ENCODE measurements at regions not wholly inside any gene's neighbourhood (a gene's known extent, or its start where the extent isn't known, plus 50 kb on each side); places are given as distances from the start of the nearest gene placed in this dataset.
"Not testable (repeated sequence)": the region's sequence is repeated elsewhere in the genome, so short reads cannot be mapped to it uniquely, and the experiment has no call there.

DNA sequence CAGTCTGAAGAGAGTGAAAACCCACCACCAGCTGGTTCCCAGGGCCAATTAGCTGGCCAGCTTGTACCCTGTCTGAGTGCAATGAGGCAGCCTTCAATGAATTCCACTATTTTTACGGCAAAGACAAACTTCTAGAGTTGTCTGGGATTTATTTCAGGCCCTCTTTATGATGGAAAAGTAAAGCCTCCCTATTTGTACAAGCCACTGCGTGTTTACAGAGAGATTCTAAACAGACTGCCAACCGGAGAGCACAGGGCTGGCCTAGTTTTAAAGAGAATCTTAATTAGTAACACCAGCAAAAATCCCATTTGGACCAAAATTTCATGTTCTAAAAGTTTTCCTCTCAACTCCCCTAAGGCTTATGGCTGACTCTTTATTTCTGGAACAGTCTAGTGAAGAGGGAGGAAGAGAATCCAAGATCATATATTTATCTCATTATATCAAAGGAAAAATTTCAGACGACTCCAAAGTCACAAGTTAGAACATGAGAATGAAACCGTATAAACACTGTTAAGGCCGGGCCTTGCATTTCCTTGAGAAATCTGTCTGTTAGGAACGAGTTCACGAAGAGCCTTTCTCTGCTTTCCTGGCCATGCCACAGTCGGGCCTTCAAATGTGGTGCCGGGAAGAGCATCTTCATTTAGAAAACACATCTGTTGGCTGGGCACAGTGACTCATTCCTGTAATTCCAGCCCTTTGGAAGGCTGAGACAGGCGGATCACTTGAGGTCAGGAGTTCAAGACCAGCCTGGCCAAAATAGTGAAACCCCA, 724.6 kb upstream of the NRP1 start:
- DNase-seq, result no peak

DNA sequence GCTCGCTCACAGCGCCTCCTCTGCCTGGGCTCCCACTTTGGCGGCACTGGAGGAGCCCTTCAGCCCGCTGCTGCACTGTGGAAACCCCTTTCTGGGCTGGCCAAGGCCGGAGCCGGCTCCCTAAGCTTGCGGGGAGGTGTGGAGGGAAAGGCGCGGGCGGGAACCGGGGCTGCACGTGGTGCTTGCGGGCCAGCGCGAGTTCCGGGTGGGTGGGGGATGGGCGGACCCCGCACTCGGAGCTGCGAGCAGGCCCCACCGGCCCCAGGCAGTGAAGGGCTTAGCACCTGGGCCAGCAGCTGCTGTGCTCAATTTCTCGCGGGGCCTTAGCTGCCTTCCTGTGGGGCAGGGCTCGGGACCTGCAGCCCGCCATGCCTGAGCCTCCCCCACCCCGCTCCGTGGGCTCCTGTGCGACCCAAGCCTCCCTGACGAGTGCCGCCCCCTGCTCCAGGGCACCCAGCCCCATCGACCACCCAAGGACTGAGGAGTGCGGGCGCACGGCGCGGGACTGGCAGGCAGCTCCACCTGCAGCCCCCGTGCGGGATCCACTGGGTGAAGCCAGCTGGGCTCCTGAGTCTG, 721.0 kb upstream of the NRP1 start:
- not testable (repeated sequence) for DNase-seq

DNA sequence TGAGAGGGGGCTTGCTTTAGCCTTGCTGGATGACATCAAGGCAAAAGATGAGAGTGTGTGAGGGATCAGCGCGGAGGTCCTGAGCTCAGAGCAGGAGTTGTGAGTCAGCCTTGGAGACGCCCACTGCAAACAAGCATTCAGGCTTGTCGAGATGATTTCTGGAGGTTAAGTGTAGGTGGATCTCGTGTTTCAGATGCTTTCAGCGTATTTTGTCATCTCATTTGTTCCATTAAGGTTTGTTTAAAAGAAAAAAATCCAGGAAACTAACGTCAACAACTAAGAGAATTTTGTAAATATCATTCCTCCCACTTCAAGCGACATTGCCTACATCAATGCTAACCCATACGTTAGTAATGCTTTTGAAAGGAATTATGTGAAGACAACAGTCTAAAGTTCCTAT, 715.4 kb upstream of the NRP1 start:
- peak; percentile 41 for DNase-seq

DNA sequence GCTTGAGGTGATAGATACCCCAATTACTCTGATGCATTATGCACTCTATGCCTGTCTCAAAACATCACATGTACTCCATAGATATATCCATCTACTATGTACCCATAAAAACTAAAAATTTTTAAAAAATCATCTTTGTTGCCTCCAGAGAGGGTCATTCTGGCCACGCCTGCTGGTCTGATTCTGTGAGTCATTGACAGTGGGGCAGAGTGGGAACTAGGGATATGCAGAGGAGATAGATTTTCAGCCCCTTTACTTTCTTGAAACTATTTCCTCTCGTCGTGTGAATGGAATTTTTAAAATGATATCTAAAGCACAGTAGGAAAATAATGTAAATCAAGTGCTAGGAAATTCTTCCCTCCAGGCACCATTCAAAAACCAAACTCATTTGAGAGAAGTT, 715.0 kb upstream of the NRP1 start:
- DNase-seq, result peak; percentile 22

DNA sequence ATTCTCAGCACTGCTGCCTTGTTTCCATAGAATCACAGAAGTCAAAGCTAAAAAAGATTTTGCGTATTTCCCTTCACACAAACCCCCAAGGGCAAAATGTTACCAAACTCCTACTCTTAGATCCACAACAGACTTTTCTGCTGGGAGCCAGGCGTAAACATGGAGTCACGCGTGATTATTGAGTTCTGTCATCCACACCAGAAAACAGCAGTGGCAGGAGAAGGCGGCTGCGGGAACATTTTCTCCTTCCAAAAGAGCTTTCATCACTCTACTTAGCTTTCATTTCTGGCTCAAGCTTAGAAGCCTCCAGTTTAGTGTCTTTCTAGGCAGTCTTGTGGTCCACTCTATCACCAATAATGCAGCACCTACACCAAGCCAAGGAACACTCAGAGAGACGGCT, 712.9 kb upstream of the NRP1 start:
- no peak for DNase-seq

DNA sequence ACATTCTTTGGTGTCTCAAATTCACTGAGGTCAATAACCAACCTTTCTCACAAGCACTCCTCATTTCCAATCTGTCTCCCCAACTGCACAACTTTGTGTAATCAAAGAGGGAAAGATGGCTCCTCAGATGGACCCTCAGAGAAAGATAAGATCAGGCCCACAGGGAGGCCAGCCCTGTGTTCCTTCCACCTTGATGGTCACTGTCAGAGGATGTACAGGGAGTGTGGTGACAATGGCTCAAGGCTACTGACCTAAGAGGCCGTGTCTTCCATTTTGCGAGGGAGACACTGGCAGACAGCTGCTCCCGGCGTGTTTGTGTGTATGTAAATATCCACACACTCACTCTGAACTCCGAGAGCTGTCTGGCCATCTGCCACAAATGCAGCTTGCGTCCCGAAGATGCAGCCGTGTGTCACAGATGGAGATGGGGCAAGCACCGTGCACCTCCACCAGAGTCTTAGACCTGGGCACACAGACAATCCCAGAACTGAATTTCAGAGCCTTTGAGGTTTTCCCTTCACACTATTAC, 712.1 kb upstream of the NRP1 start:
- DNase-seq, result no peak

DNA sequence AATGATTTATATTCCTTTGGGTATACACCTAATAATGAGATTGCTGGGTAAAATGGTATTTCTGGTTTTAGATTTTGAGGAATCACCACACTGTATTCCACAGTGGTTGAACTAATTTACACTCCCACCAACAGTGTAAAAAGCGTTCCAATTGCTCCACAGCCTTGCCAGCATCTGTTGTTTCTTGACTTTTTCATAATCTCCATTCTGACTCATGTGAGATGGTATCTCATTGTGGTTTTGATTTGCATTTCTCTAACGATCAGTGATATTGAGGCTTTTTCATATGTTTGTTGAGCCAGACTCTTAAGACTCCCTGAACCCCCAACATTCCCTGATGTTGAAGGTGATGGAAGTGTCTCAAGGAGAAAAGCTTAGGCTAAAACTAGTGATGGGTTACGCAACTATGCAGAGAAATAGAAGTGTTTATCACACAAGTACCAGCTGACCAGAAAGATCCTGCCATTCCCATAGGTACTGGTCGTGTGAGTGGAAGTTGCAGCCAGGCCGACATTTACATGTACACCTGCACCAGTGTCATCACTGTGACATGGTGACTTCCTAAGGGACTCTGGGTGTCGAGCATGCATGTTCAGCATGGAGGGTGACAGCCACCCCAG, 711.2 kb upstream of the NRP1 start:
- peak; percentile 71 for DNase-seq

DNA sequence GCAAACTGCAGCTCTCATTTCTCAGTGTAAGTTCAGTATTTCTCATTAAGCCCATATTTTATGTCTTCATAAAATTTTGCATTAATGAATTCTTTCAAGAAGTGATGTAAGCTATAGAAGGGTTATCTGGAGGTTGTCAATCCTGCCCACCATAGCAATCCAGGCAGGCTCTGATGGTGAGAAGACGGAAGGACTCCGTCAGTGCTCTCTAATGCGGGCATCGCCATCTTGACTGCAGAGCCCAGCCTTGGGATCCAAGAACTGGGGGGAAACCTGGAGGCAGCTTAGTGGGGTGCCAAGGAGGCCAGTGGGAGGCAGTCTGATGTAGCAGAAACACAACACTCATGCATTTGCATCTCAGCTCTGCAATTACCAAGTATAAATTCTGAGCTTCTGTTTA, 707.4 kb upstream of the NRP1 start:
- no peak for DNase-seq

DNA sequence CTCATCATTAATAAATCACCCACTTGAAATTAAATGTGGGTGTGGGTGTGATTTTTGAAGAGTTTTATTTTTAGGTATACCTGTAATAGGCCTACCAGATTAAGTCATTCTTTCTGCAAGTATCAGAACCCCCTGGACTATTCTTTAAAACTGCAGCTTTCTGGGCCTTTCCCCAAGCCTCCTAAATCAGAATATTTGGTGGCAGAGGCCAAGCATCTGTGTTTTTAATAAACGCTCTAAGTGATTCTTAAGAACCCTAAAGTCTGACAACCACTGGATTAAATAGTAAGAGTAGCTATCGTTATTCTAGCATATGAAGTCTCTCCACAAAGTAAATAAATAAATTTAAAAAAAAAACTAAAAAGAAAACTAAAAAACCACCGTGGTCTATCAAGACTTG, 703.0 kb upstream of the NRP1 start:
- DNase-seq, result no peak

DNA sequence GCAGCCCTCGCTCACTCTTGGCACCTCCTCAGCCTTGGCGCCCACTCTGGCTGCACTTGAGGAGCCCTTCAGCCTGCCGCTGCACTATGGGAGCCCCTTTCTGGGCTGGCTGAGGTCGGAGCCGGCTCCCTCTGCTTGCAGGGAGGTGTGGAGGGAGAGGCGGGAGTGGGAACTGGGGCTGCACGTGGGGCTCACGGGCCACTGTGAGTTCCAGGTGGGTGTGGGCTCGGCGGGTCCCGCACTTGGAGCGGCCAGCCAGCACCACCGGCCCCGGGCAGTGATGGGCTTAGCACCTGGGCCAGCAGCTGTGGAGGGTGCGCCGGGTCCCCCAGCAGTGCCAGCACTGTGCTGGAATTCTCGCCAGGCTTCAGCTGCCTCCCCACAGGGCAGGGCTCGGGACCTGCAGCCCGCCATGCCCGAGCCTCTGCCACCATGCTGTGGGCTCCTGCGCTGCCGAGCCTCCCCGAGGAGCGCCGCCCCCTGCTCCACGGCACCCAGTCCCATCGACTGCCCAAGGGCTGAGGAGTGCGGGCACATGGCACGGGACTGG, 700.8 kb upstream of the NRP1 start:
- DNase-seq, result not testable (repeated sequence)

DNA sequence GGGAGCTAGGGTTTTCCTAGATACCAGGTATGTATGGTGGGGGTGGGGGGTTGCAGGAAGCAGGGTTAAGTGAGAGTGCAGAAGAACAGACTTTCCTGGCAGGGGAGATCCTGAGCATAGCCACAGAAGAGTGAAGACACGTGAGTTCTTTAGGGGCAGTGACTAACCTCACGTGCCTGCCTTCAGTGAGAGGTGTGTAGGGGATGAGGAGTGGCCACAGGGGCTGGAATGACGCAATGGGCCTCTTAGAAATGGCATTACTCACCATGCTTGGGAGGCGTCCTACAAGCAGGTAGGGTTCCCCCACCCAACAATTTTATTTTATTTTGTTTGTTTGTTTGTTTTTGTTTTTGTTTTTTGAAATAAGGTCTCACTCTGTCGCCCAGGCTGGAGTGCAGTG, 698.6 kb upstream of the NRP1 start:
- DNase-seq, result no peak

DNA sequence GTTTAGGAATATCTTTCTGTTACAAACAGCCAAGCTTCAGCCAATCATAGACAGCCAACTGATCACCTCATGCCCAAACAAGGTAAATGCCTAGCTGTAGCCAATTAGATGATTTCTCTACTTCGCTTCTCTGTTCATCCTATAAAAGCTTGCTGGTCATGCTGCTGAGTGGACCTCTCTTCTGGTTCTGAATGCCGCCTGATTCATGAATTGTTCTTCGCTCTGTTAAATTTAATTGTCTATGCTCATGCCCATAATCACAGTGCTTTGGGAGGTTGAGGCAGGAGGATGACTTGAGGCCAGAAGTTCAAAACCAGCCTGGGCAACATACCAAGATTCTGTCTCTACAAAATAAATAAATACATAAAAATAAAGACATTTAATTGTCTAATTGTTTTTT, 698.1 kb upstream of the NRP1 start:
- DNase-seq, result no peak

DNA sequence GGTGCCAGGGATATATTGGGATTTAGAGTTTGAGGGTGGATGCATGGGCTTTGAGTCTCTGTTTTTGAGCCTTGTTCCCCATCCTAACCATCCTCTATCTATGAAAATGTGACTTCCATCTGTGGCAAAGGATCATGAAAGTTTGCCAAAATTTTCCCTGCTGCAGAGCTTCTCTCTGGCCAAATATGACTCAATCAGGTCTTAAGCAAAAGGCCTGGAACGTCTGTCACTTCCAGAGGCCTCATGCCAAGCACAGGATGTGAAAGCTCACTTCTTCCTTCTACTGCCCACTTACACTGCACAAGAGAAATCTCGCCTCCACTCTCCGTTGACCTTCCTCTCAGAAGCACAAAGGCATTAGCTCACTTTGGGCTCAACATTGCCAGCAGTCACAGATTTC, 696.9 kb upstream of the NRP1 start:
- peak; percentile 56 for DNase-seq

DNA sequence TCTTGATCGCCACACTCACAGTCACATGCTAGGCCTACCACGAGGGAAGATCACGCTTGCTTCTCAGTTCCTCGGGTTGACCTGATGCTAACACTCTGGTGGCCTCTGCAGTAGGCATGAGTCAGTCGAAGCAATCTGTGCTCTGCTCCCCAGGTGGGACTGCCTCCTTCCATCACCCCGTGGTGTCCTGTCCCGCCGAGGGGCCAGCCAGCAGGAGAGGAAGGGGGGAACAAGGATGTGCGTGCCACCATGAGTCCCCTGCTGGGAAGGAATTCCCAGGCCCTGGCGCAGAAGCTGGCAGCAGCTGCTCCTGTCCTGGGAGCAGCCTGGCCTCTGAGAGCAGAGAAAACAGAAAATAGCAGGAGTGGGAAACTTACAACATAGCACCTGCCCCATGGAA, 695.0 kb upstream of the NRP1 start:
- DNase-seq, result no peak

DNA sequence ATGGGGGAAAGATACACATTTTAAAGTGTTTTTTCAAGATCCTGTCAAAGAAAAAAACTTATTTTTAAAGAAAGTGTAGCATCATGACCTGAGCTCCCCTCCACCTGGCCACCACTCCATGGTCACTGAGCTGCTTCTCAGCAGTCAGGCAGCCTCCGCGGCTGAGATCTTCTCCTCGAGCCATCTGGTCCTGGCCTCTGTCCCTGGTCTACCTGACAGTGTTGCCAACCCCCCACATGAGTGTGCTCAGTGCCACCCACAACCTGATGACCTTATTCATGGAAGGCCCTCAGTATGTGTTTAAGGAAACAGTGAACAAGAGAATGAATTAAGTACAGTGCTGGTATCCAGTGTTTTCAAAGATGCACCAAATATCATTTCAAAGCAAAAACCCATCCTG, 694.5 kb upstream of the NRP1 start:
- DNase-seq, result no peak

DNA sequence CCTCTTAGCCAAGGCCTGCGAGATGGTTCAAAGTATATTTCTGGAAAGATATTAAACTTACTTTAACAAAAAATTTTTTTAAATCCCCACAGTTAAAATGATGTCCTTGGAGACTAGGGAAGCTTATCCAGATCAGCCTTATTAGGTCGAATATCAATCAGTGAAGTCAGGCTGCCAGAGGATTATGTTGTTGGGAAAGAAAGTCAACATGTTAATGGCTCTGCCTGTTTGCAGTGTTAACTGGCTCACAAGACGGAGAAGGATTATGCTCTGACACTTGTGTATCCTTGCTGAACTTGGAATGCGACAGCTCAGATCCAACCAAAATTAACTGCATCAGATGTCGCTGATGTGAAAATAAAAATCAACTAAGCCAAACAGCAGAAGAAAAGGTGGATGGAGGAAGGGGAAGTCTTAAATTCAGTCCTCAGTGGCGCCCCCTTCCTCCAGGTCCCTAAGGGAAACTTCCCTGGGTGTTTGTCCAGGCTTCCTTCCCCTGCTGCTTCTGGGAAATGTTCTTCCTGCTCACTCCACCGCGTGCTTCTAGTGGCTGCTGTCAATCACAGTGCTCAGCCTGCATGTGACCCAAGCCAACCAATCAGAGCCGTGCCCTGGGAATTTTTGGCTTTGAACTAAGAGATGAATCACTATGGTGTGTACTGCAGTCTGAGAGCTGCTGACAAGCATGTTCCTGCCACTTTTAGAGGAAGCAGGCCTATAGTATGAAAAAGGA, 690.4 kb upstream of the NRP1 start:
- DNase-seq, result peak; percentile 16

DNA sequence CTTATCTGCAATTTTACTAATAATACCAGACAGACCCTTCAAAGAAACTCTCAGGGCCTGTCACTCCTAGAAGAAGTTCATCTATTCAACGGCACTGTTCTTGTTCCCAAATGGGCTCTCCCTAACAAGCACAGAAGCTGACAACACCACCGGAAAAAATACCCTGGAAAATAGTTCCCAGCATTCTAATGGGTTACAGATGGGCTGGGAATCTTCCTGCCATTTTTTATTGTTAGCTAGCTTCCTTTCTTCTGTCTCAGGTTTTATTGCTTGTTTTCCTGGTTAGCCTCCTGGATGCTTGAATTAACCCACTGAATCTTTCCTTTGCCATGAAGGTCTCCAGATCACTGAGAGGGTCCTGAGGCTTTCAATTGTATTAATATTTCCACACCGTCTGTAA, 689.8 kb upstream of the NRP1 start:
- no peak for DNase-seq

DNA sequence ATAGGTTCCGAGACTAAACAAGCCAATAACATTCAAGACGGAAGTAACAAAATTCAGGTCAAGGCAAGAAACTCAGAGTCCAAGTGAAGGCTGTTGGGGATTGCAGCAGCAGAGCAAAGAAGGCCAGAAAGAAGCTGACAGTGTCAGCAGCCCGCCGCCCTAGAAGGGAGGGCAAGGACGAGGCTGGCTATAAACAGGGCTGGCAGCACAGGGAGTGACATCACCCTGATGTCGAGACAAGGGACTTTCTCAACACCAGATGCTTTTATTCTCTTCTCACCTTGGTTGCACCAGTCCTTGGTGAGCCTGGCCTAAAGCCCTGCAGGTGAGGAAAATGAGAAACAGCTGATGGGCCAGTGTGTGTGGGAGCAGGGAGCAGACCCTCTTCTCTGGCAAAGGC, 687.7 kb upstream of the NRP1 start:
- DNase-seq, result no peak

DNA sequence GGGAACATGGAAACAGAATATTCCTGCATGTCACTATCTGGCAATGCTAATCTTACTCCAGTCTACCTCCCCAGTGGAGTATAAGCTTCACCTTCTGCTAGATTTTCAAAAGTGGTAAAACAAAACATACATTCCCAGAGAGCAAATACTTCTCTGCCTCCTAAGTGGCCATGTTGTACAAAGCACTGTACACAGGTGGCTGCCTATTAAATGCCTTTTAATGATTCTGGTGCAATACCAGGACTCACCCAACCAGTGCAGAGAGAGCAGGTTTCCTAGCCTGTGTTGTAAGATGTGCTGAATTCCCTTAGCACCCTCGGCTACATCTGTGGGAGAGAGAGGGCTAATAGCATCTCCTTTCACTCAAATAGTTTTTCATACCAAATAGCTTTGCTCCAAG, 684.3 kb upstream of the NRP1 start:
- no peak for DNase-seq

DNA sequence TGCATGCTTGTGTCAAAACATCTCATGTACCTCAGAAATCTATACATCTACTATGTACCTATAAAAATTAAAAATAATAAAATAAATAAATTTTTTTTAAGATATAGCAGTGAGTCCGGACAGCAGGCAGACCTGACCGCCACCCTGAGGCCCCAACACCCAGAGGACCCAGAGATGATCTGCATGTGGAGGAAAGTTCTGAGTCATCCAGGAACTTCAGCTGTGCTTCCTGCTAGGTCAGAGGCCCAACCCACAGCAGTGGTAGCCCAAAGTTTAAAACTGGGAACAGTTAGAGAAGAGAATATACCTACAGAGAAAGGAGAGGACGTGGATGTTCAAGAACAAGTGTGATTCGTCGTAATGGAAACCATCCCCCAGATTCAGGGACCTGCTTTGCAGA, 683.7 kb upstream of the NRP1 start:
- DNase-seq, result peak; percentile 42

DNA sequence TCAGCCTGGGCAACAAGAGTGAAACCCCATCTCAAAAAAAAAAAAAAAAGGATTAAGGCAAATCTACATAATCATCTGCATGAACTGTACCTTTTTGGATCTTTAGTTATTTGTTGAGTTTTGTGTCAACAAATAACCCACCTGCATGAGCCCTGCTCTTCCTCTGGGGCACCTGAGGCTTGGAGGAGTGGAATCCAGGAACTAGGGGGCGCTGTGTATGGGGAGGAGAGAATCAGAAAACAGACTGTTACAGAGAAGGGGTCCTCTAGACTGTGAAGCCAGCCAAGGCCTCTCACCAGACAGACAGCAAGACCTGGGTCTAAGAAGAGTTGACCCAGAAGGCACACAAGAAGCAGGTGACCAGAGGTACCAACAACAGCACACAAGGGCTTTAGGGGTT, 682.8 kb upstream of the NRP1 start:
- DNase-seq, result no peak

DNA sequence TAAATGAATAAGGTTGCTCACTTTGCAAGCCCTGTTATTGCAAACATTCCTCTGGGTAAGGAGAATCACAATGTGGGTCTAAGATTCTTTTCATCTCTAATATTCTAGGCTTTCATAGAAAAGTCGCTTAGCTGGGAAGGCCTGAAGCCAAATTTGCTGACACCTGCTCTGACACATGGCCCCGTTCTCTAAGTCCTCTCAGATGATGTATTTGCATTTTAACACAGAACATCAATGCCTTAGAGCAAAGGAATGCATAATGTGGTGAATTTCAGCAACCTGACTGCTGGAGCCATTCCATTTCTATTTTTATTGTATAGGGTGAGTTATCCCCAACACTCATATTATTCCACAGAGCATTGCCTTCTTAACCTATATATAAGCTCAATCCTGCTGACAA, 682.1 kb upstream of the NRP1 start:
- DNase-seq, result no peak

DNA sequence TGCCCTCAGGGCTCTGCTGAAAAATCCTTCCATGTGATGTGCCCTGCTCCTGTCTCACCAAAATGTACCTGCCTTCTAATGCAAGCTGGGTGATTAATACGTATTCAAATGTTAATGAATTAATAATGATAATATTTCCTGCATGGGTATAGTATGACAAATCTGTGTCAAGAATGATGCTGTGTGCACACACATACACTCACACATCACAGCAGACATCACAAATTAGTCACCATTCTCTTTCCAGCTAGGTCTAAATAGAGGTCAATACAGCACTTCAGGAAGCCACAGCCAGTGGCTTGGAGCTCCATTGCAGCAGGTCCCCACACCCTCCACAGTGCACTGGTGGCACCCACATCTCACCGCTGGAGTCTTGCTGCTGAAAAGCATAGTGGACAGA, 681.2 kb upstream of the NRP1 start:
- no peak for DNase-seq

All from EL (cell line).